Natural killer cell treated with Interleukin-12 subunit alpha and Interleukin-12 subunit beta and Interleukin-15 and Interleukin-18, amount 100 ng/mL, for 72 hours (primary cell): ENCODE measurements at regions not wholly inside any gene's neighbourhood (a gene's known extent, or its start where the extent isn't known, plus 50 kb on each side); places are given as distances from the start of the nearest gene placed in this dataset.

Source experiments
- ATAC-seq, 2 donors: fragments of 150-1000 bp; cut with Tn5 transposase in 1 of 2; sonication (Bioruptor Pico), chemical (Tn5 transposase) in 1 of 2; 2 replicates each; pipeline ENCODE4 v1.10.0; 2021
- DNase-seq: peaks from one replicate; pipeline ENCODE4 v3.0.0; 2022; ENCODE audit warnings: low spot score
- H3K27ac Mint-ChIP-seq, 2 donors: 1 replicate in 1 of 2; 2 replicates in 1 of 2; pipeline ENCODE4 v1.8.0; 2022; ENCODE audit warnings: mixed read lengths in 2 of 2, mild to moderate bottlenecking in 1 of 2, moderate library complexity in 1 of 2
- H3K27me3 Mint-ChIP-seq, 2 donors: 1 replicate in 1 of 2; 2 replicates in 1 of 2; pipeline ENCODE4 v1.8.0; 2022; ENCODE audit warnings: mixed read lengths in 2 of 2
- H3K36me3 Mint-ChIP-seq: one replicate; pipeline ENCODE4 v1.8.0; 2022; ENCODE audit warnings: mixed read lengths
- H3K4me1 Mint-ChIP-seq, 2 donors: 1 replicate in 1 of 2; 2 replicates in 1 of 2; pipeline ENCODE4 v1.8.0; 2022; ENCODE audit warnings: low read depth in 2 of 2, mixed read lengths in 2 of 2, mild to moderate bottlenecking in 1 of 2
- H3K4me3 Mint-ChIP-seq: one replicate; pipeline ENCODE4 v1.8.0; 2022; ENCODE audit warnings: mixed read lengths
- H3K9me3 Mint-ChIP-seq: 2 replicates; pipeline ENCODE4 v1.8.0; 2022; ENCODE audit warnings: mixed read lengths

DNA sequence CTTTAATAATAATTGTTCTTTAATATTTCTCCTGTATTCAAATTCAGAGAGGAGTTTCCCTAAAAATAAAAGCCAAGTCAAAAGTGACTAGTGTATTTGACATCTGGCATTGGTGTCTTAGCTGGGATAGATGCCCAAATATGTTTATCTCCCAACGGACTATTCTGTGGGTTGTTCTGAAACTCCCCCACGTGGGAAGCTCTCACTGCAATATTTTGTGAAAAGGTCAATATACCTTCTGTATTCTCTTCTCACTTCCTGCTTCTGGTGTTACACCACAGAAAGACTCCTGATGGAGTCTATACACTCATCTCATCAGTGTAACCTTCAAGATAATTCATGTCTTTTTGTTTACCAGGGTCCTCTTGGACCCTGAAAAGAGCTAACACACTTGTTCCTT, 2052.8 kb upstream of the TENM3 start:
- Mint-ChIP-seq H3K4me3 (no peak overlapping the region), H3K27ac (no peak overlapping the region), H3K36me3 (no peaks in the 10 kb centered on the region), H3K9me3 (peaks cover 16% of the 10 kb centered on the region), H3K4me1 (no peaks in the 10 kb centered on the region), H3K27me3 (no peaks in the 10 kb centered on the region)
- DNase-seq (no peak), ATAC-seq (no peak)

DNA sequence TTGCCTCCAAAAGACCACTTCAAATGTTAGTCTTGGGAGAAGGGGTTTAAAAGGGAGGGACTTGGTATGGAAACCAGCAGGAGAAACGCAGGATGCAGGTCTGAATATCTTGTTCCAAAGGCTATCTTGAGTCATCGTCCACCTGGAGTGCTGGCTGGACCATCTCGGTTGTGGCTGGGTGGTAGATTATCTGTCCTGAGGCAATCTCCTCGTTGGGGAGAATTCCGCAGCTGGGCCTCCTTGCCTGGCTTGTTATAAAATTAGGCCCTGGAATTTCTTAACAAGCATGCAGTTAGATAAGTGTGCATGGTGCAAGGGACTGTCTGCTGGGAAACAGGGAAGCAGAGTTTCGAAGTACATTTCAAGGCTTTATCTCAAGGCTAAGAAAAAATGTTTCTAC, 2045.7 kb upstream of the TENM3 start:
- H3K27ac Mint-ChIP-seq = no peak overlapping the region
- H3K4me3 Mint-ChIP-seq = no peak overlapping the region
- no peak for DNase-seq
- no peaks in the 10 kb centered on the region for H3K27me3 Mint-ChIP-seq
- ATAC-seq = no peak
- peaks cover 3% of the 10 kb centered on the region for H3K9me3 Mint-ChIP-seq
- no peaks in the 10 kb centered on the region for H3K36me3 Mint-ChIP-seq
- no peaks in the 10 kb centered on the region for H3K4me1 Mint-ChIP-seq

DNA sequence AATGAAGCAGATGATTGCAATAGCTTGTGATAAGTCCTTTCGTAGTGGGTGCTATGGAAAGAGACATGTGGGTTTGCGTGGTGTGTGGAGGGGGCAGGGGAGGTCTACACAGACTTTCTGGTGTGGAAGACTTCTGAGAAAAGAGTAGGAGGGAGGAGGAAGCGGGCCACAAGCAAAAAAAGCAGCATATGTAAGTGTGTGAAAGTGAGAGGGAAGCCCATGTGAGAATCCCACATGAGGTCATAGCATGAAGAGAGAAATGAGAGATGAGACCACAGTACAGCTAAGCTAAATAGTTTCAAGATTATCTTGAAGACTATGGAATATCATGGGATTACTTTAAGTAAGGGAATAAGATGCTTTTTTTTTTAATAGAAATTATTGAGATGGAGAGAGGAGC, 2039.9 kb upstream of the TENM3 start:
- Mint-ChIP-seq H3K27me3 (no peaks in the 10 kb centered on the region), H3K36me3 (no peaks in the 10 kb centered on the region), H3K9me3 (peaks cover 4% of the 10 kb centered on the region), H3K4me1 (no peaks in the 10 kb centered on the region), H3K4me3 (no peak overlapping the region), H3K27ac (no peak overlapping the region)
- ATAC-seq (no peak), DNase-seq (no peak)

DNA sequence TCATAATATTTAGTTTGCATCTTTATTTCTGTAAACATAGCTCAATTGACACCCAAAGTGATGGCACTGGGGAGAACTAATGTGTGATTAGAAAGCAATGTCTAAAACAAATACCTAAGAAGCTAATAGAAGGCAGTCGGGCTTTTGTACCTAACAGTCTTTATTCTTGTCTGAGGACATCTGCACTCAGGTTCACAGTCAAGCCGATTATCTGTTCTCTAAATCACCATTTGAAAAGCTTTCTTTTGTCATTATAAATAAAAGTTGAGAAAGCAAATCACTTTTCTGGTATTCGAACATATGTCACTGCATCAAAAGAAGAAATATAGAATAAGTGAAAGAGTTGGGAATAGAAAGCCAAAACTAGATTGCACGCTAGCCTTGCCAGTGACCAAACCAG, 2037.9 kb upstream of the TENM3 start:
- Mint-ChIP-seq H3K4me1 (no peaks in the 10 kb centered on the region), H3K4me3 (no peak overlapping the region), H3K27ac (no peak overlapping the region), H3K36me3 (no peaks in the 10 kb centered on the region), H3K9me3 (peaks cover 4% of the 10 kb centered on the region), H3K27me3 (no peaks in the 10 kb centered on the region)
- ATAC-seq (no peak), DNase-seq (no peak)

DNA sequence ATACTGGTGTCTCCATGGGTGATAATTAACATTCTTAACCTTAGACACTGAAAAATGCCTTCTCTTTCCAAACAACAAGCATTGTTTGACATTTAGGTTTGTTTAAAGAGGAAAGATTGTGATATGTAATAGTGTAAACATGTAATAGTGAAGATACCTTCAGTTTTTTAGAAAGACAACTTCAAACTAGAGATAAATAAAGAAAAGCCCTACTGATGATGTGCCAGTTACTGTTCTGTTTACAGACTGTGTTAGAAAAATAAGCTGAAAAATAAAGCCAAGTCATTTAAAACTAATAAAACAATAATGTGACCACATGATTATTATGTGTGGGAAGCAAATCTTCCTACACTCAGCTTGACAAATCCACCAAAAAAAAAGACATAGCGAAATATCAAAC, 2035.3 kb upstream of the TENM3 start:
- no peaks in the 10 kb centered on the region for H3K4me1 Mint-ChIP-seq
- H3K27me3 Mint-ChIP-seq = no peaks in the 10 kb centered on the region
- H3K27ac Mint-ChIP-seq = no peak overlapping the region
- H3K9me3 Mint-ChIP-seq = peaks cover 8% of the 10 kb centered on the region
- no peak overlapping the region for H3K4me3 Mint-ChIP-seq
- ATAC-seq (no peak), DNase-seq (no peak)
- H3K36me3 Mint-ChIP-seq = no peaks in the 10 kb centered on the region

DNA sequence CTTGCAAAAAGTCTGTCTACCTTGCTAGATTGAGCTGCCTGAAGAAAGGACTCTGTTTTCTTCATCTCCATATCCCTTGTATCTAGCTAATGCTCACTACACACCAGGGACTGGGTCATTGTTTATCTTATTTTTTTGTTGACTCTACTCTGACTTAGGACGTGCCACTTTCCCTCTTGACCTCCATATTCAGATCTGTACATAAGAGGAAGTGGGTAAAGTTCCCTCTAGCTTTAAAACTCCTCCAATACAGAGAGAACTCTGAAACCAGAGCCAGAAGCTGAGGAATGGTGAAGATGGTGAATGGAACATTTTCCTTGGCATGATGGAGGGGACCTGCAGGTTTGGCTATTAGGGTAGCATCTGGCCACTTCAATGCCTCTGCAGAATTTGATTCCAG, 2026.1 kb upstream of the TENM3 start:
- no peak for ATAC-seq
- Mint-ChIP-seq H3K4me3 (no peak overlapping the region), H3K36me3 (no peaks in the 10 kb centered on the region), H3K27ac (no peak overlapping the region), H3K9me3 (peaks cover 23% of the 10 kb centered on the region), H3K27me3 (no peaks in the 10 kb centered on the region), H3K4me1 (no peaks in the 10 kb centered on the region)
- no peak for DNase-seq

DNA sequence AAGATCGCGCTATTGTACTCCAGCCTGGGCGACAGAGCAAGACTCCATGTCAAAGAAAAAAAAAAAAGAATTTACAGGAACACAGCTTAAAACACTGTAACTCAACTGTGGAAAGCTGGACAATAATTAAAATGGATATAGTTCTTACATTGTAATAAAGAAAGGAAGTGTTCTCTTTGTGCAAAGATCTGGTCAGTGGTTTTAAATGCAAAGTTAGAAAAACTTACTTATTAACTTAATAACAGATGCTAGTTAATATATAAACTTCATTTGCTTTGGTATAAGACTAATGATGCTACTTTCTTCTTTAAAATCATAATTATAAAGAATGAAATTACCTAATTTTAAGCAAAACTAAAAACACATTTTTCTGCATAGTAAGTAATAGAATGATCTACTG, 2024.1 kb upstream of the TENM3 start:
- H3K36me3 Mint-ChIP-seq = no peaks in the 10 kb centered on the region
- H3K27ac Mint-ChIP-seq = no peak overlapping the region
- no peak overlapping the region for H3K4me3 Mint-ChIP-seq
- peaks cover 28% of the 10 kb centered on the region for H3K9me3 Mint-ChIP-seq
- no peak for DNase-seq
- no peaks in the 10 kb centered on the region for H3K4me1 Mint-ChIP-seq
- no peaks in the 10 kb centered on the region for H3K27me3 Mint-ChIP-seq
- no peak for ATAC-seq

DNA sequence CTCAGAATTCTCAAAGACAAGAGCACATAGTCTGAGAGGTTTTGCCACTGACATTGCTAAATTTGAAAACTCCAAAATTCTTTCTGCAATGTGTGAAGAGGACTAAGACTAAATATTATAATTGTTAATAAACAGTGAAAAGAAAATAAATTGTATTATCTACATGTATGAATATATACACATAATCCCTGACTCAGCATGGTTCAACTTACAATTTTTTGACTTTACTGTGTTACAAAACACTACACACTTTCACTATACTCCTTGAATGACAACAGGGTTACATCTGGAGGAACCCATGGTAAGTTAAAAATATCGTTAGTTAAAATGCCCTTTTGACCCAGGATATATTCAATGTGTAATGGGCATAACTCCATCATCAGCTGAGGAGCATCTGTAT, 2017.2 kb upstream of the TENM3 start:
- Mint-ChIP-seq H3K4me3 (no peak overlapping the region), H3K36me3 (peaks cover 9% of the 10 kb centered on the region), H3K4me1 (no peaks in the 10 kb centered on the region), H3K27ac (no peak overlapping the region), H3K9me3 (peaks cover 16% of the 10 kb centered on the region), H3K27me3 (no peaks in the 10 kb centered on the region)
- no peak for DNase-seq
- no peak for ATAC-seq

DNA sequence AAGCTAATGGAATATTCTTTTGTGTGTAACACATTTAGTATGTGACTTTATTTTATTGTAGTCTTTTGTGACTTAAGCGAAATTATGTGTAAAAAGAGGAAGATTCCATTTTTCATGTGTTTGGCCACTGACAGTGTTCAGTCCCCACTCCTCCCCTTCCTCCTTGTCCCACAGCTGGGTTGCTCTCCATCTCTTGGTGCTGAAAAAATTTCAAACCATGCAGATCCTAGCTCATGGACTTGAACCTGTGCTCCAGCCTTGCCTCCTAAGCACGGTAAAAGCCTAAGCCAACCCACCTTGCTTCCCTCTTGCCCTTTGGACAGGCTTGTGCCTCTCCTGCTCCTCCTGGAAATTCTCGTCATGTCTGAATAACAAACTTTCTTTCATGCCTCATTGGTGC, 2008.5 kb upstream of the TENM3 start:
- DNase-seq = no peak
- peaks cover 3% of the 10 kb centered on the region for H3K9me3 Mint-ChIP-seq

DNA sequence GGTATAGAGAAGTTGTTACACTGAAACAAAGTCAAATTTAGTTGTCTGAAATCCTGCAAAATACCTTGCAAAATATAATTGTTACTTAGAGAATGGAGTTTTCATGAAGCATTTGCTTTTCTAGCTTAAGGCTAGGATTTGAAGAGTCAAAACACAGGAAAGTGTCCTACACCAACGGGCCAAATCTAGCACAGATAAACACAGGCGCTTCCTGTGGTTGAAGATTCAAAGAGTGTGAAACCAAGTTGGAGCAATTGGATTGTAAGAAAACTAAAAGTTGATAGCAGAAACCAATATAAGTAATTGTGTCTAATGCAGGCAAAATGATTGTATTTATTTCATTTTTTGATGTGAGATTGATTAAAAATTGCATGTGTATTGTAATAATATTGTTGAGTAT, 2002.5 kb upstream of the TENM3 start:
- H3K4me3 Mint-ChIP-seq = no peak overlapping the region
- ATAC-seq (no peak), DNase-seq (no peak)
- H3K4me1 Mint-ChIP-seq = no peaks in the 10 kb centered on the region
- H3K27ac Mint-ChIP-seq = no peak overlapping the region
- no peaks in the 10 kb centered on the region for H3K27me3 Mint-ChIP-seq
- H3K36me3 Mint-ChIP-seq = peaks cover 9% of the 10 kb centered on the region
- H3K9me3 Mint-ChIP-seq = peaks cover 10% of the 10 kb centered on the region

More for the DNA sequence above, 2008.5 kb upstream of the TENM3 start:
- H3K4me3 Mint-ChIP-seq = no peak overlapping the region
- H3K27ac Mint-ChIP-seq = no peak overlapping the region
- no peaks in the 10 kb centered on the region for H3K27me3 Mint-ChIP-seq
- no peak for ATAC-seq
- no peaks in the 10 kb centered on the region for H3K4me1 Mint-ChIP-seq
- H3K36me3 Mint-ChIP-seq = no peaks in the 10 kb centered on the region

DNA sequence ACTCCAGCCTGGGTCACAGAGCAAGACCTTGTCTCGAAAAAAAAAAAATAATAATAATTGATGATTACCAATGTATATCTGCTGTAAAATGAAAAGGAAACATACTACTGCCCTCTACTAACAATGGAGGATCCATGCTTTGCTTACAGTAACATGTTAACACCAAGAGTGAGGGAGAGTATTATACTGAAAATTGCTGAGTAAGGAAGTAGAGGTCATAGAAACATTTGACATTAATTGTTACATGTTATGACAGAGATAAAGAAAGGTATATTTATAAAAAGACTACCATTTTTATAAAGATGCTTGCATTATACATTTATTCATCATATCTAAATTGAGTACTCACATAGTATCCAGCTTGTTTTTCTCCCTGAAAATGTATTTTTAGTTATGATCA, 1989.8 kb upstream of the TENM3 start:
- DNase-seq (no peak), ATAC-seq (no peak)
- Mint-ChIP-seq H3K27ac (no peak overlapping the region), H3K27me3 (no peaks in the 10 kb centered on the region), H3K4me3 (no peak overlapping the region), H3K9me3 (peaks cover 4% of the 10 kb centered on the region), H3K4me1 (no peaks in the 10 kb centered on the region), H3K36me3 (no peaks in the 10 kb centered on the region)

DNA sequence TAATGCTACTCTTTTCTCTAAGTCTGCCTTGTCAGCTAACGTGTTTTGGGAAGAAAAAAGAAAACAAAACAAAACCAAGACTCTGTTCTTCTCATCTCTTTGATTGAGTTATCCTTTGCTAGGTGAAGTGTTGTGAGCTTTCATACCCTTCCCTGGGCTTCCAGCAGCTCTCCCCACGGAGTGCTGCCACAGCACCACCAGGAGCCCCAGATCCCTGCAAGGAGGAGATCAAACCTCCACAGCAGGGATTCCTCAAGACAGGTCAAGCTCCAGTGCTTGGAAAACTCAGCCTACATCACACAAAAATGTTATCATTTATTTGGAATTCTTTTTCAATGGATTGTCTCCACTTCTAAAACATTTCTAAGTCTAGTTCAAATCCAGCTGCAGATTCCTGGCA, 1981.9 kb upstream of the TENM3 start:
- H3K4me3 Mint-ChIP-seq = no peak overlapping the region
- ATAC-seq (no peak), DNase-seq (no peak)
- H3K4me1 Mint-ChIP-seq = no peaks in the 10 kb centered on the region
- H3K9me3 Mint-ChIP-seq = peaks cover 6% of the 10 kb centered on the region
- H3K27ac Mint-ChIP-seq = no peak overlapping the region
- H3K36me3 Mint-ChIP-seq = no peaks in the 10 kb centered on the region
- no peaks in the 10 kb centered on the region for H3K27me3 Mint-ChIP-seq

DNA sequence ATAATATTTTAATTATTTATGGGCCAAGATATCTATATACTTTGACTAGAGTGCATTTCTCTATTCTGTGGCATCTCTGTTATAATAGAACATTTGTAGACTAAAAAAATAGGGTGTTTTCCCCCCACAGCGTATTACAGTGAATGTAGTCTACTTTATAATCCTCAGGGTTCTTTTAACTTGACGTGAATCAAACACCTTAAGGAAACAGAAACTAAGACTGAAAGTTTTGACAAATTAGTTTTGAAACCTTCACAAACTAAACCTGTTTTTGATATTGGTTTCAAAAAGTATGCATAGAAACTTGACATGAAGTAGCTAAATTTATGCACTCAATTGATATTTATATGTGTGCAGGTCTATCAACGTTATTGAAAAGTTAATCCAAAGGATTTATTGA, 1963.1 kb upstream of the TENM3 start:
- Mint-ChIP-seq H3K4me3 (no peak overlapping the region), H3K9me3 (peaks cover 15% of the 10 kb centered on the region), H3K27me3 (no peaks in the 10 kb centered on the region), H3K36me3 (peaks cover 6% of the 10 kb centered on the region), H3K4me1 (no peaks in the 10 kb centered on the region), H3K27ac (no peak overlapping the region)
- ATAC-seq = no peak
- DNase-seq = no peak

DNA sequence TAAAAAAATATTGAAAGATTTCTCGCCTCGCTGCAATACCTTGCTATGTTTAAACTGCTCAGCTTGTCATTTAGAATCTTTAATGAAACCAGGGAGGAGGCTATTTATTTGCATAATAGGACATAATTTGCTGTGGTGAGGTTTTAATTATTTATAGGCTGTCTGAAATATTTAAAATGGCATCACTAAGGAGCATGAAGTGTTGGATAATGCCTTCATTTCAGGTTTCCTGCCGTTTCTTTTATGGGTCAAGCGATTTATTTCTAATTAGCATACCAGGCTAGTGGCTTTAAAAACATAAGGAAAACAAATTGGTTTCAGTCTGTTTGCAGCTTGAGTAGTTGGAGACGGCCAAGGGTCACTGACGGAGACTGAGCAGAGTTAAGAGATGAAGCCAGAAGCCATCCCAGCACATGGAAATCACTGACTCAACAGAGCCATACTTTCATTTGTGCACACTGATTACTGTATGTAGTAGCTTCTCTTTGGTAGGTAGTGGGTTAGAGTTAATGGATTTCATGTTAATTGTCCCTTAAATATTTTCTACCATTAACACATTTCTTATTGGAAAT, 1962.4 kb upstream of the TENM3 start:
- Mint-ChIP-seq H3K4me3 (no peak overlapping the region), H3K27me3 (no peaks in the 10 kb centered on the region), H3K27ac (no peak overlapping the region), H3K4me1 (no peaks in the 10 kb centered on the region), H3K36me3 (no peaks in the 10 kb centered on the region), H3K9me3 (peaks cover 10% of the 10 kb centered on the region)
- no peak for ATAC-seq
- DNase-seq = no peak

DNA sequence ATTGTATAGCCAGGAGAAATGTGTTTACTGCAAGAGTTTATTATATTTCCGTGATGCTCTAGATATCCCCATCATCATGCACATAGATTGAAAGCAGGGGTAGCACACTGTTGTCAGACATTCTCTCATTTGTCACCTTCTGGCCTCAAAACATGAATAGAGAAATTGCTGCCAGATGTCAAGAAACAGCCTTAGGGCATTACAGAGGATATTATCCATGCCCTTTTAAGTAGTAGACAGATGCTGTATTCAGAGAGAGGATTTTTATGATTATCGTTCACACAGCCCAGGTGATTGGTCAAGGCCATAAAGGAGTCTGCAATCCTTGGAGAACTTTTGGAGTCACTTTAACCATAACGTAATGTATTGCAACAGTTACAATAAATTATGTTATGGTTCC, 1961.5 kb upstream of the TENM3 start:
- no peak for DNase-seq
- ATAC-seq = no peak
- no peaks in the 10 kb centered on the region for H3K4me1 Mint-ChIP-seq
- no peak overlapping the region for H3K27ac Mint-ChIP-seq
- H3K36me3 Mint-ChIP-seq = no peaks in the 10 kb centered on the region
- H3K4me3 Mint-ChIP-seq = no peak overlapping the region
- peaks cover 3% of the 10 kb centered on the region for H3K9me3 Mint-ChIP-seq
- H3K27me3 Mint-ChIP-seq = no peaks in the 10 kb centered on the region
